ENCODE measurements at regions not wholly inside any gene's neighbourhood (a gene's known extent, or its start where the extent isn't known, plus 50 kb on each side); places are given as distances from the start of the nearest gene placed in this dataset.

GRCh38 chr13:29664591-29664990 is 69.1 kb upstream of the SLC7A1 start:
- DNase-seq (ENCODE audit: low read depth), result no peak

- DNase-seq (ENCODE audit: low read depth), result peak; percentile 96
Observed at GRCh38 chr13:29654843-29655547, 59.5 kb upstream of the SLC7A1 start.

DNA sequence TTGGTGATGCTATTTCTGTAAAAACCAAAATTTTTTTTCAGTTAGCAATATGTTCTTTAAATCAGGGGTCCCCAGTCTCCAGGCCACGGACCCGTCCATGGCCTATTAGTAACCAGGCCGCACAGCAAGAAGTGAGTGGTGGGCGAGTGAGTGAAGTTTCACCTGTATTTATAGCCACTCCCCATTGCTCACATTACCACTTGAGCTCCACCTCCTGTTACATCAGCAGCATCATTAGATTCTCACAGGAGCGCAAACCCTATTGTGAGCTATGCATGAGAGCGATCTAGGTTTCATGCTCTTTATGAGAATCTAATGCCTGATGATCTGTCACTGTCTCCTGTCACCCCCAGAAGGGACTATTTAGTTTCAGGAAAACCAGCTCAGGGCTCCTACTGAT is 58.9 kb upstream of the SLC7A1 start:
- DNase-seq (ENCODE audit: low read depth), result no peak

GRCh38 chr13:29648760-29649159 is 53.3 kb upstream of the SLC7A1 start:
- DNase-seq (ENCODE audit: low read depth), result no peak

Data from EH (cell line).